PC-9 (cell line): ENCODE measurements at regions not wholly inside any gene's neighbourhood (a gene's known extent, or its start where the extent isn't known, plus 50 kb on each side); places are given as distances from the start of the nearest gene placed in this dataset.

Experiments used
- BruUV-seq: library from RNA; stranded (reverse); fragments of 400-500 nt; replicated peaks from 2 replicates; lab custom pipeline; 2021; lab: Mats Ljungman, UMichigan
- CTCF ChIA-PET: fragments of 300-600 bp; sonication (Branson Sonifier 250); formaldehyde crosslinking; loops from one replicate; lab custom pipeline; 2022; ENCODE audit warnings: antibody characterized with exemption; lab: Charles Lee
- POLR2A ChIA-PET: fragments of 300-600 bp; sonication (Branson Sonifier 250); formaldehyde crosslinking; loops from one replicate; lab custom pipeline; 2022; ENCODE audit warnings: antibody characterized with exemption; ENCODE audit not compliant: unreplicated experiment; lab: Charles Lee
- DNase-seq, 2 experiments: peaks; one replicate each; pipeline versions ENCODE4 v3.0.0 to v3.0.0-alpha.2; 2015 to 2022; ENCODE audit warnings: mixed read lengths in 1 of 2
- H2AFZ ChIP-seq: fragments of 200-600 bp; sonication (generic); 2 replicates; pipeline ENCODE4 v1.8.1; 2017; ENCODE audit warnings: antibody characterized with exemption
- H3F3A ChIP-seq: fragments of 200-600 bp; sonication (generic); 2 replicates; pipeline ENCODE4 v1.8.1; 2017; ENCODE audit warnings: antibody characterized with exemption, mild to moderate bottlenecking, low read depth; ENCODE audit not compliant: insufficient read depth
- H3K27ac ChIP-seq: fragments of 200-600 bp; sonication (generic); 2 replicates; pipeline ENCODE4 v1.6.1; 2016; ENCODE audit warnings: mixed run types
- H3K27me3 ChIP-seq: fragments of 200-600 bp; sonication (generic); 2 replicates; pipeline ENCODE4 v1.6.1; 2016; ENCODE audit warnings: low read depth, mixed run types; ENCODE audit not compliant: insufficient read depth
- H3K36me3 ChIP-seq: fragments of 200-600 bp; sonication (generic); 2 replicates; pipeline ENCODE4 v1.6.1; 2016; ENCODE audit warnings: low read depth, mixed run types
- H3K4me1 ChIP-seq: fragments of 200-600 bp; sonication (generic); replicated peaks from 2 replicates; pipeline ENCODE4 v1.6.1; 2016; ENCODE audit warnings: mixed run types; ENCODE audit not compliant: insufficient read depth
- H3K4me2 ChIP-seq: fragments of 200-600 bp; sonication (generic); 2 replicates; pipeline ENCODE4 v1.6.1; 2017; ENCODE audit warnings: mixed run types
- H3K4me3 ChIP-seq: fragments of 200-600 bp; sonication (generic); 2 replicates; pipeline ENCODE4 v1.6.1; 2016; ENCODE audit warnings: mixed run types
- H3K79me2 ChIP-seq: fragments of 200-600 bp; sonication (generic); 2 replicates; pipeline ENCODE4 v1.6.1; 2017; ENCODE audit warnings: low read depth, mixed run types
- H3K9me2 ChIP-seq: fragments of 200-600 bp; sonication (generic); 2 replicates; pipeline ENCODE4 v1.8.1; 2017; ENCODE audit warnings: mild to moderate bottlenecking; ENCODE audit not compliant: insufficient read depth
- H3K9me3 ChIP-seq: fragments of 200-600 bp; sonication (generic); 2 replicates; pipeline ENCODE4 v1.8.1; 2016; ENCODE audit warnings: low read depth; ENCODE audit not compliant: insufficient read depth
- H4K20me1 ChIP-seq: fragments of 200-600 bp; sonication (generic); 2 replicates; pipeline ENCODE4 v1.8.1; 2017; ENCODE audit not compliant: insufficient read depth
- EZH2 ChIP-seq: fragments of 200-600 bp; sonication (generic); IDR thresholded peaks from 2 replicates; pipeline ENCODE4 v1.8.0; 2017; ENCODE audit warnings: antibody characterized with exemption, low read depth
- intact Hi-C: fragments of 100-400 bp; cut with micrococcal nuclease; formaldehyde crosslinking; loops from one replicate; pipeline ENCODE4 v1.10.0; 2022; ENCODE audit not compliant: unreplicated experiment
- TF ChIP-seq, protein P1 (sequence below): fragments of 200-600 bp; sonication (generic); conservative IDR thresholded peaks from 2 replicates; pipeline ENCODE4 v1.6.1; 2017; ENCODE audit warnings: mixed run types, antibody characterized with exemption, mild to moderate bottlenecking, moderate library complexity

DNA sequence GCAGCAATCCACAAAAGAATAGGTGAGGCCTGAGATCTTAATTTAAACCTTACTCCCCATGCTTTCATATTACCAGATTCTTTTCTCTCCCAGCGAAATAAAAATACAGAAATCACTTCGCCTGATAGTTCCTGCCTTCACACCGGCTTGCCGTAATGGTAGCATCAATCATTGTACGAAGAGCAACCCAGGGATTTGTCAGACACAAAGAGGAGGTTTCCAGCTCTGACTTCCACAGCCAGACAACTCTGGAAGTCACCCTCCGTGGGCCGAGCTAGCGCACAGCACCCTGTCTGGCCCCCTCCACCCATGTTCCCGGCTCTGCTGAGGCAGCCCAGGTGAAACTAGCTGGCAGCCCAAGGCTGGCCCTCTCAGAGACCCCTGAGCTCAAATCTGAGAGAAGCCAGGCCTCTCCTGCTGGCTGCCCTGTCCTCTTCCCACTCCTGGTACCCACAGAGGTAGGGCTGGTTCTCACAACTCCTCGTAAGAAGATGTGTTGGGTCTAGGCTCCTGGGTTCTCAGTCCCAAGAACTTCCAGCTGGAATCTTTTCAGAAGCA, 156.9 kb upstream of the BNIP2 start:
- Histone ChIP-seq H3K79me2 (no peaks in the 10 kb centered on the region), H3K27ac (no peak overlapping the region), H3K4me3 (no peak overlapping the region), H2AFZ (no peak overlapping the region), H3K27me3 (no peaks in the 10 kb centered on the region), H3K4me1 (no peaks in the 10 kb centered on the region), H3F3A (no peaks in the 10 kb centered on the region), H3K4me2 (no peak overlapping the region), H4K20me1 (no peaks in the 10 kb centered on the region), H3K36me3 (no peaks in the 10 kb centered on the region), H3K9me2 (no peaks in the 10 kb centered on the region), H3K9me3 (no peaks in the 10 kb centered on the region)
- ChIA-PET CTCF (no interaction called here), POLR2A (no interaction called here)
- TF ChIP-seq EZH2: no peak
- TF ChIP-seq, protein P1, sequence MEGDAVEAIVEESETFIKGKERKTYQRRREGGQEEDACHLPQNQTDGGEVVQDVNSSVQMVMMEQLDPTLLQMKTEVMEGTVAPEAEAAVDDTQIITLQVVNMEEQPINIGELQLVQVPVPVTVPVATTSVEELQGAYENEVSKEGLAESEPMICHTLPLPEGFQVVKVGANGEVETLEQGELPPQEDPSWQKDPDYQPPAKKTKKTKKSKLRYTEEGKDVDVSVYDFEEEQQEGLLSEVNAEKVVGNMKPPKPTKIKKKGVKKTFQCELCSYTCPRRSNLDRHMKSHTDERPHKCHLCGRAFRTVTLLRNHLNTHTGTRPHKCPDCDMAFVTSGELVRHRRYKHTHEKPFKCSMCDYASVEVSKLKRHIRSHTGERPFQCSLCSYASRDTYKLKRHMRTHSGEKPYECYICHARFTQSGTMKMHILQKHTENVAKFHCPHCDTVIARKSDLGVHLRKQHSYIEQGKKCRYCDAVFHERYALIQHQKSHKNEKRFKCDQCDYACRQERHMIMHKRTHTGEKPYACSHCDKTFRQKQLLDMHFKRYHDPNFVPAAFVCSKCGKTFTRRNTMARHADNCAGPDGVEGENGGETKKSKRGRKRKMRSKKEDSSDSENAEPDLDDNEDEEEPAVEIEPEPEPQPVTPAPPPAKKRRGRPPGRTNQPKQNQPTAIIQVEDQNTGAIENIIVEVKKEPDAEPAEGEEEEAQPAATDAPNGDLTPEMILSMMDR: no peak
- no peak for DNase-seq
- no TSS peak for BruUV-seq
- intact Hi-C loops: no loop called here

DNA sequence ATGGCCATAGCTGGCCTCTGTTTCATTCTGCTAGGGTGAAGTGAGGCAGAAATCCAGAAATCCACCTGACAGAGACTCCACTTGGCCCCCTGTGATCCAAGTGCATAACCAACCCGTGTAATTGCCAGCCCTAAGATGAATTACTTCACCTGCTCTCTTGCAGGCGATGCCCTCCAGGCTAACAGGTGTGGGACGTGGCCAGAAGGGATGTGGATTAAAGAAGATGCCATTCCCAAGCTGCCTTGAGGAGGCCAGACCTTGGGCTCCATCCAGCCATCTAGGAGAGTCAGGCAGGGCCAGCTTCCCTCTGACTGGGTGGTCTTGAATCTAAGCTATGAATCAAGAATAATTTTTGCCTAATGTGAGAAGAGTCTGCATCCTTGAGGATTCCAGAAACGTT, 154.5 kb upstream of the BNIP2 start:
- H3K4me1 ChIP-seq: no peaks in the 10 kb centered on the region
- H2AFZ ChIP-seq: no peak overlapping the region
- no peaks in the 10 kb centered on the region for H3K9me3 ChIP-seq
- BruUV-seq: no TSS peak
- no peaks in the 10 kb centered on the region for H3K9me2 ChIP-seq
- H3K36me3 ChIP-seq: no peaks in the 10 kb centered on the region
- H3F3A ChIP-seq: no peaks in the 10 kb centered on the region
- no peak overlapping the region for H3K4me3 ChIP-seq
- H4K20me1 ChIP-seq: no peaks in the 10 kb centered on the region
- H3K27me3 ChIP-seq: no peaks in the 10 kb centered on the region
- H3K27ac ChIP-seq: no peak overlapping the region
- no peak overlapping the region for H3K4me2 ChIP-seq
- no peak for TF ChIP-seq EZH2
- TF ChIP-seq, protein P1: no peak
- ChIA-PET CTCF (no interaction called here), POLR2A (no interaction called here)
- no peaks in the 10 kb centered on the region for H3K79me2 ChIP-seq
- intact Hi-C loops: no loop called here
- no peak for DNase-seq

DNA sequence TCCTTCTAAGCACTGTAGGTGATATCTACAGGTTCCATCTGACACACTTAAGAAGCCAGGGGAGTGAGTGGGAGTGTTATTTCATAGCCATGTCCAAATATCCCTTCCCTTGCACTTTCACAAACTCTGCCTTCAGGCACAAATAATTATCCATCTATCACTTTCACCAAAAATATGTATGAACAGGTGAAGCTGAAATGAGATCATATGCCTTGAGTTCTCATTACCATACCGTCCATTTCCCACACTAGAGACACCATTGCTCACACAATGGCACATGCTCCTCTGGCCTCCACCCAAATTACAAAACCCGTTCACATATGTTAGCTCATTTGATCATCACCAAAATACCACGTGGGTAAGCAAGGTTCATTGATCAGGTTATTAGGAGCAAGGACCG, 151.9 kb upstream of the BNIP2 start:
- POLR2A ChIA-PET: no interaction called here
- CTCF ChIA-PET: no interaction called here
- intact Hi-C loops: no loop called here

More for the DNA sequence above, 151.9 kb upstream of the BNIP2 start:
- H3F3A ChIP-seq: no peaks in the 10 kb centered on the region
- H4K20me1 ChIP-seq: no peaks in the 10 kb centered on the region
- TF ChIP-seq, protein P1: no peak
- no peak for TF ChIP-seq EZH2
- H3K27ac ChIP-seq: no peak overlapping the region
- no TSS peak for BruUV-seq
- no peak overlapping the region for H2AFZ ChIP-seq
- DNase-seq: no peak
- no peak overlapping the region for H3K4me2 ChIP-seq
- no peaks in the 10 kb centered on the region for H3K9me3 ChIP-seq
- H3K79me2 ChIP-seq: no peaks in the 10 kb centered on the region
- H3K4me3 ChIP-seq: no peak overlapping the region
- no peaks in the 10 kb centered on the region for H3K9me2 ChIP-seq
- no peaks in the 10 kb centered on the region for H3K36me3 ChIP-seq
- H3K4me1 ChIP-seq: no peaks in the 10 kb centered on the region
- H3K27me3 ChIP-seq: no peaks in the 10 kb centered on the region
